ENCODE measurements at regions not wholly inside any gene's neighbourhood (a gene's known extent, or its start where the extent isn't known, plus 50 kb on each side); places are given as distances from the start of the nearest gene placed in this dataset.
"Not testable (repeated sequence)": the region's sequence is repeated elsewhere in the genome, so short reads cannot be mapped to it uniquely, and the experiment has no call there.

GRCh38 chr22:22977479-22978200 is 90.0 kb downstream of the IGLL5 start:
- DNase-seq (ENCODE audit: low read depth in 2 of 2) = no peak

- DNase-seq (ENCODE audit: low read depth in 2 of 2) = no peak
Measured at GRCh38 chr22:22978637-22979036, 91.0 kb downstream of the IGLL5 start.

GRCh38 chr22:22979121-22979724 is 91.1 kb upstream of the GNAZ start:
- no peak for DNase-seq (ENCODE audit: low read depth in 2 of 2)

DNA sequence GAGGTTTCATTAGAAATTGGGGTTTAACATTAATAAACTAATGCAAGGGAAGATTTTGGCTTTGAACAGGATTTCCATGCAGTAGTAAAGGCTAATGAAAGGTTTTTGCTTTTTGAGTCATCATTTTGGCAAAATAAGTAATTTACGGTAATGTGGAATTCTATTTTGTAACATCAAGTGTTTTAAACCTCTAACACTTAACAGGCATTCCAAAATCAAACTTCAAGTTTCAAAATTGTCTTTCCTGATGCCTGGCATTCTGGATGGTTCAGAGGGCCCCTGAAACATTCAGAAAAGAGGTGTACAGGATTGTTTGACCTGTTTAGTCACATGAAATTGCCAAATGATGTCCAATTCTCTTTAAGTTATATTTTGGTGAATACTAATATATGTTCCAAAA is 90.4 kb upstream of the GNAZ start:
- DNase-seq (ENCODE audit: low read depth in 2 of 2) = no peak

- DNase-seq (ENCODE audit: low read depth in 2 of 2) = no peak
Measured at GRCh38 chr22:22981670-22982571, 88.4 kb upstream of the GNAZ start.

GRCh38 chr22:22982616-22983015 is 87.7 kb upstream of the GNAZ start:
- no peak for DNase-seq (ENCODE audit: low read depth in 2 of 2)

GRCh38 chr22:22983123-22983522 is 87.2 kb upstream of the GNAZ start:
- no peak for DNase-seq (ENCODE audit: low read depth in 2 of 2)

GRCh38 chr22:22983816-22984215 is 86.5 kb upstream of the GNAZ start:
- no peak for DNase-seq (ENCODE audit: low read depth in 2 of 2)

- no peak for DNase-seq (ENCODE audit: low read depth in 2 of 2)
Measured at GRCh38 chr22:22984967-22985366, 85.4 kb upstream of the GNAZ start.

- DNase-seq (ENCODE audit: low read depth in 2 of 2) = no peak
Measured at GRCh38 chr22:22986008-22986407, 84.3 kb upstream of the GNAZ start.

- DNase-seq (ENCODE audit: low read depth in 2 of 2) = no peak
Measured at GRCh38 chr22:22986640-22987039, 83.7 kb upstream of the GNAZ start.

DNA sequence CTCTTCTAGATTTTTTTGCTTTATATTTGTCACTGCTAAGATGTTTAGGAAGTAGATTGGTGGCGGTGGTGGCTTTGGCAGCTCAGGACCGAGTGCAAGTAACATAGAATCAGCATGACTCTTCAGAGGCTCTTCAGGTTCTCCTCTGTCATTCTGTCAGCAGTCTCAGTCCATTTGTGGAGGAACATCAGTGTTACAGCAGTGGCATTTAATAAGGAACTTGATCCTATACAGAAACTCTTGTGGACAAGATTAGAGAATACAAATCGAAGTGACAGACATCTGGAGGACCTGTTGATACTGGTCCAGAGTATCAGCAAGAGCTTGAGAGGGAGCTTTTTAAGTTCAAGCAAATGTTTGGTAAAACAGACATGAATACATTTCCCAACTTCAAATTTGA is 82.2 kb upstream of the GNAZ start:
- no peak for DNase-seq (ENCODE audit: low read depth in 2 of 2)

- no peak for DNase-seq (ENCODE audit: low read depth in 2 of 2)
Measured at GRCh38 chr22:22988785-22989184, 81.5 kb upstream of the GNAZ start.

- no peak for DNase-seq (ENCODE audit: low read depth in 2 of 2)
Measured at GRCh38 chr22:22989856-22990255, 80.5 kb upstream of the GNAZ start.

- DNase-seq (ENCODE audit: low read depth in 2 of 2) = not testable (repeated sequence)
Measured at GRCh38 chr22:22990711-22991505, 79.4 kb upstream of the GNAZ start.

DNA sequence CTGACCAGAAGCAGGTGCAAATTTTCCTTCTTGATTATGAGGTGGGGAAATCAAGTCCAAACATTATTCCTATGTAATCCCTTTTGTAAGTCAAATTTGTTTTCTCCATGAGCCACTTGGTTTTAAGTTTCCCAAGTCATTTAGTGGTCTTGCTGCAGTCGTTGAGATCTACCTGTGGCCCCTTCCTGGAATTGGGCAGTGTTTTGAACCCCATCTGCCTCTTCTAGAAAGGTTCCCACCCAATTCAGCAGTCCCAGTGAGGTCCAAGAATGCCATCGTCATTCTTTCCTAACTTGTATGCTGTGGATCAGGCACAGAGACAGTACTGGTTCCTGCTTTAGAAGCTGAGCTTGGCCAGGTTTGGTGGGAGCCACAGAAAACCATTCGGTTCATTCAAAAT is 77.8 kb upstream of the GNAZ start:
- DNase-seq (ENCODE audit: low read depth in 2 of 2) = no peak

DNA sequence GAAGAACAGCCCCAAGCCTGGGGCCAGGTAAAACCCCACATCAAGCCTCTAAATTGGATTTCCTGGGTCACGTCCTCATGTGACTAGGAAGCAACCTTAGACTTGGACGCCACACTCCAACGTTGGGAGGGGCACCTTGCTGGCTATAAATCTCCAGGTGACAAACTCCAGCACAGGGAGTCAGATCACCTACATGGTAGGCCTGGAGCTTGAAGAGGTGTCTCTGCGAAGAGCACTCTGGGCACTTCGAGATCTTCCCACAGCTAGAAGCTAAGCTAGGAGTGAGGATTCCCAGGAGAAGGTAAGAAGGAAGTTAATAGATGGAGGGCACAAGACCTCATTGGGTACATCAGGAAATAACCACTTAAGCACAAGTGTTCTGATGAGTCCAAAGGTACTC is 77.1 kb upstream of the GNAZ start:
- no peak for DNase-seq (ENCODE audit: low read depth in 2 of 2)

- DNase-seq (ENCODE audit: low read depth in 2 of 2) = no peak
Measured at GRCh38 chr22:22995166-22995565, 75.2 kb upstream of the GNAZ start.

GRCh38 chr22:22996511-22997261 is 73.6 kb upstream of the GNAZ start:
- no peak for DNase-seq (ENCODE audit: low read depth in 2 of 2)

DNA sequence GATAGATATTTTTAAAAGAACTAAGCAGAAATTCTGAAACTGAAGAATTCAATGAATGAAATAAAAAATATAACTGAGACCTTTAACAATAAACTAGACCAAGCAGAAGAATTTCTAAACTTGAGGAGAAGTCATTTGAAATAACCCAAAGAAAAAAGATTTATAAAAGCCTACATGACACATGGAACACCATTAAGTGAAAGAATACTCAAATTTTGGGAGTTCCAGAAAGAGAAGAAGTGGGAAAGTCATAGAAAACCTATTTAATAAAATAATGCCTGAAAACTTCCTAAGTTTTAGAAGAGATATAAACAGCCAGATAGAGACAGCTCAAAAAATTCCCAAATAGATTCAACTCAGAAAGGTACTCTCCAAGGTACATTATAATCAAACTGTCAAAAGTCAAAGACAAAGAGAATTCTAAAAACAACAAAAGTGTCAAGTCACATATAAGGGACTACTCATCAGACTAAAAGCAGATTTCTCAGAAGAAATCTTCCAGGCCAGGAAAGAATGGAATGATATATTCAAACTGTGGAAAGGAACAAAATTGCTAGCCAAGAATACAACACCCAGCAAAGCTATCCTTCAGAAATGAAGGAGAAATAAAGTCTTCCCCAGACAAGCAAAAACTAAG is 72.9 kb upstream of the GNAZ start:
- DNase-seq (ENCODE audit: low read depth in 2 of 2) = no peak

DNA sequence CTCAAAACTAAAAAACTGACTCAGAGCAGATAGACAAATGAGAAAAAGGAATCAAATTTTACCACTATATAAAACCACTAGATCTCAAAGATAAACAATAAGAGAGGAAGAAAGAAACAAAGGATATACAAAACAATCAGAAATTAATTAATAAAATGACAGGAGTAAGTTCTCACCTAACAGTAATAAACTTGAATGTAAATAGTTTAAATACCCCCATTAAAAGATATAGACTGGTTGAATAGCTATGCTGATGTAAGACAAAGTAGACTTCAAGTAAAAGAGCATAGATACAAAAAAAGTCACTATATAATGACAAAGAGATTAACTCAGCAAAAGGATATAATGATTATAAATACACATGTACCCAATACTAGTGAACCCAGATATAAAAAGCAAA is 72.3 kb upstream of the GNAZ start:
- no peak for DNase-seq (ENCODE audit: low read depth in 2 of 2)
